ENCODE measurements at regions not wholly inside any gene's neighbourhood (a gene's known extent, or its start where the extent isn't known, plus 50 kb on each side); places are given as distances from the start of the nearest gene placed in this dataset.

- Histone ChIP-seq H3K9me3 (no peaks in the 10 kb centered on the region), H3K4me1 (ENCODE audit: low read depth) (no peaks in the 10 kb centered on the region), H3K36me3 (ENCODE audit: low read depth) (no peaks in the 10 kb centered on the region), H3K4me3 (no peak overlapping the region)
- TF ChIP-seq CTCF (IDR thresholded peaks at IDR 0.05) = no peak
- no peak for DNase-seq
- intact Hi-C loops (cut with DNase I, micrococcal nuclease) = no loop called here
- no peak for ATAC-seq
These were observed 161.3 kb upstream of the KCNJ6 start for GRCh38 chr21:38077569-38077968.

GRCh38 chr21:38080888-38081287, 164.6 kb upstream of the KCNJ6 start:
- no peak for TF ChIP-seq CTCF (IDR thresholded peaks at IDR 0.05)
- ATAC-seq = no peak
- H3K4me3 ChIP-seq = no peak overlapping the region
- intact Hi-C loops (cut with DNase I, micrococcal nuclease) = no loop called here
- no peak for DNase-seq
- no peaks in the 10 kb centered on the region for H3K36me3 ChIP-seq (ENCODE audit: low read depth)
- H3K4me1 ChIP-seq (ENCODE audit: low read depth) = no peaks in the 10 kb centered on the region
- no peaks in the 10 kb centered on the region for H3K9me3 ChIP-seq

DNA sequence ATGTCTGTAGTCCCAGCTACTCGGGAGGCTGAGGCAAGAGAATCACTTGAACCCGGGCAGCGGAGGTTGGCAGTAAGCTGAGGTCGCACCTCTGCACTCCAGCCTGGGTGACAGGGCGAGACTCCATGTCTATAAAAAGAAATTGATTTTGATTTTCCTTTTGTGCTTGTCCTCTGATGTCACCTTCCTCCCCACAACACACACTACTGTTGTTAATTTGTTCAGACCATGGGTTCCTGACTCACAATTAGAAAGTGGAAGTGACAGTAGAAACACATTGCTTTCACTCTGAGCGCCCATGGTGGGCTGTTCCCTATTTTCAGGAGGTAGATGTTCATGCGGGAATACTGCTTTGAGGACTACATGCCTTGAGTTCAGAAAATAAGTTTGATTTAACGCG, 165.5 kb upstream of the KCNJ6 start:
- no peaks in the 10 kb centered on the region for H3K36me3 ChIP-seq (ENCODE audit: low read depth)
- no peaks in the 10 kb centered on the region for H3K4me1 ChIP-seq (ENCODE audit: low read depth)
- H3K4me3 ChIP-seq = no peak overlapping the region
- TF ChIP-seq CTCF (IDR thresholded peaks at IDR 0.05) = no peak
- DNase-seq (no peak), ATAC-seq (no peak)
- intact Hi-C loops (cut with DNase I, micrococcal nuclease) = no loop called here
- no peaks in the 10 kb centered on the region for H3K9me3 ChIP-seq

DNA sequence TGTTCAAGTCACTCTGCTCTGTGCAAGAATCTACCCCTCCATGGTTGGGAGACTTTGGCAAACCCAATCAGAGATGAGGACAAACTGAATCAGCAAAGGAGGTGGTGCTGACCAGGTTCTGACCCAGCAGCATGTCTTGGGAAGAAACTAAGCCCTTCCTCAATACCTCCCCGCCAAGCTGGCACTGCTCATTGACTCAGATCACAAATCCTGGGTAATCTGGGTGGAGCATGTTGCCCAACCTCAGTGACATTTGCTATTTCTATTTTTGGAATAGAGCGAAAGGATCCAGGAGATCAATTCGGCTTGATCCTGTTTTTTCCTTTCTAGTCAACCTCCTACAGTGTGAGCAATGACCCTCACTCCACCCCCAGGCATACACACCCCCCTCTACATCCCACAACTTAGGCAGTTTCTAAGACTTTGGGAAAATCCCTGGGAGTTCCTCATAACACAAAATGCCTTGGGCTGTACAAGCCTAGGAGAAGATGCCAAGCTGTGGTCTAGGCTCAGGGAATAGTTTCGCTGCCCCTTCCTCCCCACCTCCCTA, 166.8 kb upstream of the KCNJ6 start:
- Histone ChIP-seq H3K4me1 (ENCODE audit: low read depth) (no peaks in the 10 kb centered on the region), H3K36me3 (ENCODE audit: low read depth) (no peaks in the 10 kb centered on the region), H3K9me3 (no peaks in the 10 kb centered on the region), H3K4me3 (no peak overlapping the region)
- intact Hi-C loops (cut with DNase I, micrococcal nuclease) = no loop called here
- TF ChIP-seq CTCF (IDR thresholded peaks at IDR 0.05) = no peak
- ATAC-seq (no peak), DNase-seq (no peak)

DNA sequence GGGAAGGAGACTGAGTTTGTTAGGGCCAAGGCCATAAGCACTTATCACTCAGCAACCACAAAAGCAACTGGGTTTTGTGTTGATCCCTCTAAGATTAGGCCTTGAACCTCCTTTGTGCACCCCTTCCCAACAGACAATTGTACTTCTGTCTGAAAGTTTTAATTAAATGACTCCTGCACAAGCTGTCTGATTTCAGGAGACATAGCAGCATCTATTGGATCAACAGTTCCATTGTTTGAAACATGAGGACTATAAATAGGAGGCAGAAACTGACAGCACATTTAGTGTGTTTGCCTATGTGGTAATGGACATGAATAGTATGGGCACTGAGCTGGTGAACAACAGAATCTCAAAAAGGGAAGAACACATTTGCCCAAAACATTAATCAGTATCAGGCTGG, 167.3 kb upstream of the KCNJ6 start:
- no peak for DNase-seq
- ATAC-seq = no peak
- Histone ChIP-seq H3K36me3 (ENCODE audit: low read depth) (no peaks in the 10 kb centered on the region), H3K9me3 (no peaks in the 10 kb centered on the region), H3K4me1 (ENCODE audit: low read depth) (no peaks in the 10 kb centered on the region), H3K4me3 (no peak overlapping the region)
- intact Hi-C loops (cut with DNase I, micrococcal nuclease) = no loop called here
- TF ChIP-seq CTCF (IDR thresholded peaks at IDR 0.05) = no peak

- TF ChIP-seq CTCF (IDR thresholded peaks at IDR 0.05) = no peak
- Histone ChIP-seq H3K9me3 (no peaks in the 10 kb centered on the region), H3K4me3 (no peak overlapping the region), H3K4me1 (ENCODE audit: low read depth) (no peaks in the 10 kb centered on the region), H3K36me3 (ENCODE audit: low read depth) (no peaks in the 10 kb centered on the region)
- no peak for ATAC-seq
- intact Hi-C loops (cut with DNase I, micrococcal nuclease) = no loop called here
- DNase-seq = no peak
These were observed 170.2 kb upstream of the KCNJ15 start for GRCh38 chr21:38086580-38086979.

All from mucosa of descending colon (tissue), 3 donors.